ENCODE measurements at regions not wholly inside any gene's neighbourhood (a gene's known extent, or its start where the extent isn't known, plus 50 kb on each side); places are given as distances from the start of the nearest gene placed in this dataset.

DNA sequence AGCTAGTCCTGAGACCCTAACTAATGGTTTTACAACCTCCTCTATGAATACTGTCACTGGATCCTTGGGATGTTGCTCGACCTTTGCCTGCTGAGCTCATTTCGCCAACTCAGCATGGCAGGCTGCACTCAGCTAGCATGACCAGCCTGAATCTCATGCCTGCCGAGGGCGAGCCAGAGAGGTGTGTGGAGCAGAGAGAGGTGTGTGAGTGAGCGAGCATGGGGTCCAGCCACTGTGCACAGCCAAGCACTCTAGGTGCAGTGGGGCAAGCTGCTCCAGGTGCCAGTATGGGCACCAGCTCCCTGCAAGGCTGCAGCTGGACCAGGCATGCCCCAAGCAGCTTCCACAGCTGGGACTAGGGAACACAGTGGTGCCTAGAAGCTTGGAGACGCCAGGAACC is 410.9 kb downstream of the PCDH10 start:
- H4K8ac ChIP-seq (ENCODE audit: low read depth, low read length) = no peak overlapping the region
- H4K12ac ChIP-seq (ENCODE audit: low read depth, low read length) = no peak overlapping the region
- H3K4me2 ChIP-seq (ENCODE audit: low read length) = no peak overlapping the region
- no peak overlapping the region for H3K18ac ChIP-seq (ENCODE audit: low read length)
- H3K36me3 ChIP-seq (ENCODE audit: control insufficient read depth in 1 of 2, insufficient read depth in 2 of 2, low read length in 2 of 2) = no peaks in the 10 kb centered on the region
- H3K79me1 ChIP-seq (ENCODE audit: low read length) = no peaks in the 10 kb centered on the region
- no peaks in the 10 kb centered on the region for H3K9me3 ChIP-seq (ENCODE audit: insufficient read depth, low read depth, low read length)
- H2BK120ac ChIP-seq (ENCODE audit: insufficient read depth, low read length, poor library complexity) = no peak overlapping the region
- no peak overlapping the region for H2AK5ac ChIP-seq (ENCODE audit: low read length)
- no peaks in the 10 kb centered on the region for H3K4me1 ChIP-seq (ENCODE audit: control insufficient read depth in 1 of 2, insufficient read depth in 2 of 2, low read length in 2 of 2)
- no peaks in the 10 kb centered on the region for H3K27me3 ChIP-seq (ENCODE audit: insufficient read depth, low read length)
- H3K27ac ChIP-seq (ENCODE audit: low read depth, low read length) = no peak overlapping the region
- H3K79me2 ChIP-seq (ENCODE audit: control insufficient read depth, insufficient read depth, low read length, poor library complexity) = no peaks in the 10 kb centered on the region
- no peak overlapping the region for H4K91ac ChIP-seq (ENCODE audit: low read depth, low read length)
- H2BK12ac ChIP-seq (ENCODE audit: low read length) = no peak overlapping the region
- no peak overlapping the region for H3K4ac ChIP-seq (ENCODE audit: low read depth, low read length)
- peak overlapping the region; percentile 43 for H3K4me3 ChIP-seq (ENCODE audit: low read depth, low read length)
- no CpG with 5 or more reads among the region's 6 CpGs for WGBS (ENCODE audit: extremely low coverage, insufficient coverage, insufficient read length)
- H3K9ac ChIP-seq (ENCODE audit: low read length) = no peak overlapping the region
- H3K14ac ChIP-seq (ENCODE audit: low read length) = no peak overlapping the region
- no peak overlapping the region for H2AFZ ChIP-seq (ENCODE audit: insufficient read depth, low read length, poor library complexity)
- H3K23ac ChIP-seq (ENCODE audit: low read length) = no peak overlapping the region
- H2BK5ac ChIP-seq (ENCODE audit: low read depth, low read length, poor library complexity) = no peak overlapping the region
- no peak for DNase-seq

DNA sequence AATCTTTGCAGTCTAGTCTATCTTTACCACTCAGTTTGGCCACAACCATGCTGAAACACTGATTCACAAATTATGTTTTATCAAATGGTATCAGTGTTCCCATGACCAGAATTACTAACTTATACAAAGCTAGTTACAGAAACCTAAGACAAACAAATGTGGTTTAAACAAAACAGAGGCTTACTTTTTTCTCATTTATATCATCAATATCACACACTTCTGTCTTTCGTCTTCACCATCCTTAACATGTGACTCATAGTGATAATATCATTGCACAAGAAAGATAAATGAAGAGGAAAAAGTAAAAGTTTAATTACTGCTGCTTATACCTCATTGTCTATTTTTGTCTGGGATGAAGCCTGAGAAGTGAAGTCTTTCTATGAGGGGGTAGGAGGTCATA is 406.6 kb downstream of the PCDH10 start:
- no peak overlapping the region for H2AK5ac ChIP-seq (ENCODE audit: low read length)
- H3K9ac ChIP-seq (ENCODE audit: low read length) = no peak overlapping the region
- H3K4ac ChIP-seq (ENCODE audit: low read depth, low read length) = no peak overlapping the region
- no peak overlapping the region for H2AFZ ChIP-seq (ENCODE audit: insufficient read depth, low read length, poor library complexity)
- H4K8ac ChIP-seq (ENCODE audit: low read depth, low read length) = no peak overlapping the region
- H3K4me3 ChIP-seq (ENCODE audit: low read depth, low read length) = no peak overlapping the region
- no peak for DNase-seq
- no peak overlapping the region for H3K14ac ChIP-seq (ENCODE audit: low read length)
- H3K9me3 ChIP-seq (ENCODE audit: insufficient read depth, low read depth, low read length) = no peaks in the 10 kb centered on the region
- H3K79me1 ChIP-seq (ENCODE audit: low read length) = no peaks in the 10 kb centered on the region
- H3K4me2 ChIP-seq (ENCODE audit: low read length) = no peak overlapping the region
- 100% methylated on average over 1 of the region's 1 CpG for WGBS (ENCODE audit: extremely low coverage, insufficient coverage, insufficient read length)
- H3K27ac ChIP-seq (ENCODE audit: low read depth, low read length) = no peak overlapping the region
- no peaks in the 10 kb centered on the region for H3K79me2 ChIP-seq (ENCODE audit: control insufficient read depth, insufficient read depth, low read length, poor library complexity)
- H3K4me1 ChIP-seq (ENCODE audit: control insufficient read depth in 1 of 2, insufficient read depth in 2 of 2, low read length in 2 of 2) = no peaks in the 10 kb centered on the region
- no peaks in the 10 kb centered on the region for H3K27me3 ChIP-seq (ENCODE audit: insufficient read depth, low read length)
- H3K18ac ChIP-seq (ENCODE audit: low read length) = no peak overlapping the region
- H2BK5ac ChIP-seq (ENCODE audit: low read depth, low read length, poor library complexity) = no peak overlapping the region
- H3K36me3 ChIP-seq (ENCODE audit: control insufficient read depth in 1 of 2, insufficient read depth in 2 of 2, low read length in 2 of 2) = no peaks in the 10 kb centered on the region
- H4K91ac ChIP-seq (ENCODE audit: low read depth, low read length) = no peak overlapping the region
- no peak overlapping the region for H3K23ac ChIP-seq (ENCODE audit: low read length)
- no peak overlapping the region for H4K12ac ChIP-seq (ENCODE audit: low read depth, low read length)
- no peak overlapping the region for H2BK12ac ChIP-seq (ENCODE audit: low read length)
- no peak overlapping the region for H2BK120ac ChIP-seq (ENCODE audit: insufficient read depth, low read length, poor library complexity)

DNA sequence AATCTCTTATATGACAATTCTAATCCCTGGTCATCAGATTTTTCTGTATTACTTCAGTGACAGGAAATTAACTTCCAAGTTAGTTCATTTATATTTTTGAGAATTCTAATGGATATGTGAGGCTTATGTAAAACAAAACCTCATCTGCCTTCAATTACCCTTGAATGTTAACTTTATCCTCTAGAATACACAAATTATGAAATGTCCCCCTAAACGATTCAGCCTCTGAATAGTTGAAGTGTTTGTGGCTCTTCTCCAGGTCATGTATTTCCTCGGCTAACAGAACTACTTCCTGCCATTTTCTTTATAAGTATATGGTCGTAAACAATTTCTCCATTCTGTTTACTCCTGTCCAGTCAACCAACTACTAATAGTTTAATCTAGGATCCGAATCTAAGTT is 401.3 kb downstream of the PCDH10 start:
- no peaks in the 10 kb centered on the region for H3K4me1 ChIP-seq (ENCODE audit: control insufficient read depth in 1 of 2, insufficient read depth in 2 of 2, low read length in 2 of 2)
- H3K4me2 ChIP-seq (ENCODE audit: low read length) = no peak overlapping the region
- no peak overlapping the region for H2BK120ac ChIP-seq (ENCODE audit: insufficient read depth, low read length, poor library complexity)
- no peak overlapping the region for H4K12ac ChIP-seq (ENCODE audit: low read depth, low read length)
- H3K4me3 ChIP-seq (ENCODE audit: low read depth, low read length) = no peak overlapping the region
- H4K91ac ChIP-seq (ENCODE audit: low read depth, low read length) = no peak overlapping the region
- no peaks in the 10 kb centered on the region for H3K36me3 ChIP-seq (ENCODE audit: control insufficient read depth in 1 of 2, insufficient read depth in 2 of 2, low read length in 2 of 2)
- no peak overlapping the region for H2BK5ac ChIP-seq (ENCODE audit: low read depth, low read length, poor library complexity)
- no peak for DNase-seq
- H3K79me1 ChIP-seq (ENCODE audit: low read length) = no peaks in the 10 kb centered on the region
- H3K79me2 ChIP-seq (ENCODE audit: control insufficient read depth, insufficient read depth, low read length, poor library complexity) = no peaks in the 10 kb centered on the region
- no peak overlapping the region for H2BK12ac ChIP-seq (ENCODE audit: low read length)
- no peak overlapping the region for H3K4ac ChIP-seq (ENCODE audit: low read depth, low read length)
- H3K14ac ChIP-seq (ENCODE audit: low read length) = no peak overlapping the region
- no peak overlapping the region for H4K8ac ChIP-seq (ENCODE audit: low read depth, low read length)
- no peak overlapping the region for H3K18ac ChIP-seq (ENCODE audit: low read length)
- no peak overlapping the region for H2AFZ ChIP-seq (ENCODE audit: insufficient read depth, low read length, poor library complexity)
- WGBS (ENCODE audit: extremely low coverage, insufficient coverage, insufficient read length) = no CpG with 5 or more reads among the region's 4 CpGs
- no peaks in the 10 kb centered on the region for H3K27me3 ChIP-seq (ENCODE audit: insufficient read depth, low read length)
- no peak overlapping the region for H2AK5ac ChIP-seq (ENCODE audit: low read length)
- no peaks in the 10 kb centered on the region for H3K9me3 ChIP-seq (ENCODE audit: insufficient read depth, low read depth, low read length)
- no peak overlapping the region for H3K23ac ChIP-seq (ENCODE audit: low read length)
- no peak overlapping the region for H3K27ac ChIP-seq (ENCODE audit: low read depth, low read length)
- H3K9ac ChIP-seq (ENCODE audit: low read length) = no peak overlapping the region

DNA sequence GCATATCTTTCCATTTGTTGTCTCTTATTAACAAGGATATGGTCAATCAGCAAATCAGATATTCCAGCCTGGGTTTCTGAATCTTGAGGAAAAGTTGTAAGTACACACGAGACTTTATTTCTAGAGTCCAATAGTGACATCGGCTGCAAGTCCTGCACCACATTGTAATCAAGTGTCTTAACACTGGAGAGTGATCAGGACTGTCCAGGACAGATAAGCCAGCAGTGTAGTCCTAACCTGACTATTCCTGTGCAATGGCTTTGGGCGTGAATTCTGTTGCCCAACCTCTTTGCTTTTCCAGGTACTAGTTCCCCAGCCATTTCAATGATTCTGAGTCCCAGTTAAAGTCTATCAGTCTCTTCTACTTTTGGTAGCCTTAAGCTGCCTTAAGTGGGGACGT is 395.0 kb downstream of the PCDH10 start:
- Histone ChIP-seq H2AFZ (ENCODE audit: insufficient read depth, low read length, poor library complexity) (no peak overlapping the region), H2BK5ac (ENCODE audit: low read depth, low read length, poor library complexity) (no peak overlapping the region), H3K79me2 (ENCODE audit: control insufficient read depth, insufficient read depth, low read length, poor library complexity) (no peaks in the 10 kb centered on the region), H4K12ac (ENCODE audit: low read depth, low read length) (no peak overlapping the region), H3K79me1 (ENCODE audit: low read length) (no peaks in the 10 kb centered on the region), H3K4ac (ENCODE audit: low read depth, low read length) (no peak overlapping the region), H3K14ac (ENCODE audit: low read length) (no peak overlapping the region), H2BK120ac (ENCODE audit: insufficient read depth, low read length, poor library complexity) (no peak overlapping the region), H2BK12ac (ENCODE audit: low read length) (no peak overlapping the region), H4K8ac (ENCODE audit: low read depth, low read length) (no peak overlapping the region), H3K4me3 (ENCODE audit: low read depth, low read length) (no peak overlapping the region), H3K27ac (ENCODE audit: low read depth, low read length) (no peak overlapping the region), H2AK5ac (ENCODE audit: low read length) (no peak overlapping the region), H3K27me3 (ENCODE audit: insufficient read depth, low read length) (no peaks in the 10 kb centered on the region), H4K91ac (ENCODE audit: low read depth, low read length) (no peak overlapping the region), H3K36me3 (ENCODE audit: control insufficient read depth in 1 of 2, insufficient read depth in 2 of 2, low read length in 2 of 2) (no peaks in the 10 kb centered on the region), H3K4me1 (ENCODE audit: control insufficient read depth in 1 of 2, insufficient read depth in 2 of 2, low read length in 2 of 2) (no peaks in the 10 kb centered on the region), H3K23ac (ENCODE audit: low read length) (no peak overlapping the region), H3K18ac (ENCODE audit: low read length) (no peak overlapping the region), H3K4me2 (ENCODE audit: low read length) (no peak overlapping the region), H3K9me3 (ENCODE audit: insufficient read depth, low read depth, low read length) (no peaks in the 10 kb centered on the region), H3K9ac (ENCODE audit: low read length) (no peak overlapping the region)
- WGBS (ENCODE audit: extremely low coverage, insufficient coverage, insufficient read length) = no CpG with 5 or more reads among the region's 4 CpGs
- no peak for DNase-seq
